Activated T-helper 17 cell treated with anti-CD3 and anti-CD28 coated beads, Interleukin-2, amount 50 U/mL, for 72 hours (primary cell): ENCODE measurements at regions not wholly inside any gene's neighbourhood (a gene's known extent, or its start where the extent isn't known, plus 50 kb on each side); places are given as distances from the start of the nearest gene placed in this dataset.

ENCODE experiments used
- ATAC-seq: fragments of 150-1000 bp; cut with Tn5 transposase; replicated peaks from 2 replicates; pipeline ENCODE4 v1.10.0; 2021; ENCODE audit warnings: mild to moderate bottlenecking, moderate library complexity
- H3K27ac Mint-ChIP-seq: one replicate; pipeline ENCODE4 v1.8.0; 2022; ENCODE audit warnings: mixed read lengths
- H3K27me3 Mint-ChIP-seq: one replicate; pipeline ENCODE4 v1.8.0; 2022; ENCODE audit warnings: mixed read lengths
- H3K36me3 Mint-ChIP-seq: one replicate; pipeline ENCODE4 v1.8.0; 2022; ENCODE audit warnings: low read depth, mild to moderate bottlenecking, mixed read lengths
- H3K4me1 Mint-ChIP-seq: one replicate; pipeline ENCODE4 v1.8.0; 2022; ENCODE audit warnings: mixed read lengths
- H3K4me3 Mint-ChIP-seq: one replicate; pipeline ENCODE4 v1.8.0; 2022; ENCODE audit warnings: mild to moderate bottlenecking, mixed read lengths
- H3K9me3 Mint-ChIP-seq: one replicate; pipeline ENCODE4 v1.8.0; 2022; ENCODE audit warnings: mixed read lengths

GRCh38 chr20:4493386-4493785, 192.9 kb upstream of the PRNP start:
- no peak overlapping the region for H3K27ac Mint-ChIP-seq
- H3K4me3 Mint-ChIP-seq = no peak overlapping the region
- H3K27me3 Mint-ChIP-seq = peaks cover 24% of the 10 kb centered on the region
- ATAC-seq = no peak
- H3K9me3 Mint-ChIP-seq = no peaks in the 10 kb centered on the region
- no peaks in the 10 kb centered on the region for H3K36me3 Mint-ChIP-seq
- no peaks in the 10 kb centered on the region for H3K4me1 Mint-ChIP-seq

GRCh38 chr20:4491643-4492042, 194.6 kb upstream of the PRNP start:
- no peaks in the 10 kb centered on the region for H3K36me3 Mint-ChIP-seq

DNA sequence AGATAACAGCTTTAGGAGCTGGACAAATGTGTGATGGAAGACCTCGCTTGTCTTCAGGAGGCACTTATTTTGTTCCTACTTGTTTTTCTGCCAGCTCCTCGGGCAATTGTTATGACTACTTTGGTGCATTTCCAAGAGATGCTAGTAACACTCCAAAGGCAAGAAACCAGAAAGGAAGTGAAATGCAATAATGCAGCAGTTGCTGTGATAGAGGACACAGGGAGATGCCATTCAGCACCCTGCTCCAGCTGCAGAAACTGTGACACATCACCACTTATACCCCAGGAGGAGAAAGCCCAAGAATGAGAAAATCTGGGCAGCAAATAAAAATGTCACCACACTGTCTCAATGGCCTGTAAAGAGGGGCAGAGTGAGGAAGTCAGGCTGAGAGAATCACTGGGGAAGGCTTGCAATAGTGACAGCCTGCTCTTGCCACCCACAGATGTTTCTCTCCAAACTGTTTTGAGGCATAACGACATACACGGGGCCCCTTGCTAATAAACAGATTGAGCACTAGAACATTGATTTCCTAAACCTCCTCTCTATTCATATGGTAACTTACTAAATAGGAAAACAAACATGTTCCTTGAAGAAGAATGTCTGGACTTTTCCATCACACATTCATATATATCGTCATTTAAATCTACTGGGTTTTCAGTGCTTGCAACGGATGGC, 195.5 kb upstream of the PRNP start:
- Mint-ChIP-seq H3K4me3 (no peak overlapping the region), H3K36me3 (no peaks in the 10 kb centered on the region), H3K27ac (no peak overlapping the region), H3K9me3 (no peaks in the 10 kb centered on the region), H3K4me1 (no peaks in the 10 kb centered on the region), H3K27me3 (peaks cover 31% of the 10 kb centered on the region)
- ATAC-seq = no peak

More at GRCh38 chr20:4491643-4492042, 194.6 kb upstream of the PRNP start:
- Mint-ChIP-seq H3K4me3 (no peak overlapping the region), H3K4me1 (no peaks in the 10 kb centered on the region), H3K27ac (no peak overlapping the region), H3K27me3 (peaks cover 25% of the 10 kb centered on the region), H3K9me3 (no peaks in the 10 kb centered on the region)
- no peak for ATAC-seq

- H3K27ac Mint-ChIP-seq = no peak overlapping the region
- H3K27me3 Mint-ChIP-seq = peaks cover 31% of the 10 kb centered on the region
- H3K9me3 Mint-ChIP-seq = no peaks in the 10 kb centered on the region
- H3K4me1 Mint-ChIP-seq = no peaks in the 10 kb centered on the region
- H3K4me3 Mint-ChIP-seq = no peak overlapping the region
- H3K36me3 Mint-ChIP-seq = no peaks in the 10 kb centered on the region
- ATAC-seq = no peak
These were observed 196.2 kb upstream of the PRNP start for GRCh38 chr20:4490045-4490444.

- no peak overlapping the region for H3K4me3 Mint-ChIP-seq
- no peak overlapping the region for H3K27ac Mint-ChIP-seq
- H3K27me3 Mint-ChIP-seq = peaks cover 28% of the 10 kb centered on the region
- no peaks in the 10 kb centered on the region for H3K4me1 Mint-ChIP-seq
- no peak for ATAC-seq
- H3K36me3 Mint-ChIP-seq = no peaks in the 10 kb centered on the region
- H3K9me3 Mint-ChIP-seq = no peaks in the 10 kb centered on the region
These were observed 197.6 kb upstream of the PRNP start for GRCh38 chr20:4488407-4489339.

- Mint-ChIP-seq H3K9me3 (no peaks in the 10 kb centered on the region), H3K27me3 (peaks cover 25% of the 10 kb centered on the region), H3K4me1 (no peaks in the 10 kb centered on the region), H3K36me3 (no peaks in the 10 kb centered on the region), H3K4me3 (no peak overlapping the region), H3K27ac (no peak overlapping the region)
- no peak for ATAC-seq
These were observed 201.8 kb upstream of the PRNP start for GRCh38 chr20:4484379-4484997.

- H3K27me3 Mint-ChIP-seq = peaks cover 25% of the 10 kb centered on the region
- no peaks in the 10 kb centered on the region for H3K4me1 Mint-ChIP-seq
These were observed 202.3 kb upstream of the PRNP start for GRCh38 chr20:4483961-4484360.

GRCh38 chr20:4483486-4483885, 202.8 kb upstream of the PRNP start:
- no peak overlapping the region for H3K27ac Mint-ChIP-seq
- no peak for ATAC-seq
- peaks cover 25% of the 10 kb centered on the region for H3K27me3 Mint-ChIP-seq
- H3K36me3 Mint-ChIP-seq = no peaks in the 10 kb centered on the region
- no peak overlapping the region for H3K4me3 Mint-ChIP-seq
- no peaks in the 10 kb centered on the region for H3K4me1 Mint-ChIP-seq
- no peaks in the 10 kb centered on the region for H3K9me3 Mint-ChIP-seq

More at GRCh38 chr20:4483961-4484360, 202.3 kb upstream of the PRNP start:
- Mint-ChIP-seq H3K27ac (no peak overlapping the region), H3K9me3 (no peaks in the 10 kb centered on the region), H3K4me3 (no peak overlapping the region), H3K36me3 (no peaks in the 10 kb centered on the region)
- ATAC-seq = no peak

- Mint-ChIP-seq H3K9me3 (no peaks in the 10 kb centered on the region), H3K4me1 (no peaks in the 10 kb centered on the region), H3K36me3 (no peaks in the 10 kb centered on the region), H3K27me3 (peaks cover 24% of the 10 kb centered on the region), H3K4me3 (no peak overlapping the region), H3K27ac (no peak overlapping the region)
- no peak for ATAC-seq
These were observed 206.2 kb upstream of the PRNP start for GRCh38 chr20:4480104-4480503.

GRCh38 chr20:4476903-4477500, 209.3 kb upstream of the PRNP start:
- no peak for ATAC-seq
- H3K4me3 Mint-ChIP-seq = no peak overlapping the region
- peaks cover 35% of the 10 kb centered on the region for H3K27me3 Mint-ChIP-seq
- H3K36me3 Mint-ChIP-seq = no peaks in the 10 kb centered on the region
- H3K4me1 Mint-ChIP-seq = no peaks in the 10 kb centered on the region
- no peaks in the 10 kb centered on the region for H3K9me3 Mint-ChIP-seq
- no peak overlapping the region for H3K27ac Mint-ChIP-seq

DNA sequence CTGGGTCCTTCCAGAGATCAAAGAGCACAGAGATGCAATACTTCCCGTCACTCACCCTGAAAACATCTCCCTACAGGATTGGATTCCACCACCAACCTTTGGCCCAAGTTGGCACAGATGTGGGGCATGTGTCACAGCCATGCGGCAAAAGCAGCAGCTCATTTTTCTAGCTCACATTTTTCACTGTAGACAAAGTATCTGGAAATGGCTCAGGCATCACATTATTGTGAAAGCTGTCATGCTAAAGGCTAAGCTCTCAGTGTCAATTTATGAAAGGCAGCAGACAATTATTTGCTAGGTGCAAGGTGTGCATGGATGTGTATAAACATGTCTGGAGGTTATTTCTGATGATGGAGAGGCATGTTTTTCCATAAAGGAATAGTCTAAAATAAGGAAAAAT, 213.3 kb upstream of the PRNP start:
- Mint-ChIP-seq H3K27me3 (peaks cover 35% of the 10 kb centered on the region), H3K27ac (no peak overlapping the region), H3K9me3 (no peaks in the 10 kb centered on the region), H3K4me3 (no peak overlapping the region), H3K36me3 (no peaks in the 10 kb centered on the region), H3K4me1 (no peaks in the 10 kb centered on the region)
- ATAC-seq = no peak

DNA sequence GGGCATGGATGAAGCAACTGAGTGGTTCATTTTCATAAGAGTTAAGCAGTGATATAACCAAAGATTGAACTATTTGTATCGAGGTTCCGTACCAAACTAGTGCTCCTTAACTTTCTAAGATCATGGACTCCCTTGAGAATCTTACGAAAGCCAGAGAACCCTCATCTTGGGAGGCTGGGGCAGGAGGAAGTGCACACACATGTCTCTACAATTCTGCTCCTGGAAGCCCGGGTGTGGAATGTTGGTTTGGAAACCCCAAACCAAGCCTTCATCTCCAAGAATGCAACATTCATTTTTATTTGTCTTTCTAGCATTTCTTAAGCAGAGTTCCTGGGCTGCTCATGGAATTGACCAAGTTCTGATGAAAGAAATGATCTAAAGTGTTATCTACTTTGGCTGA, 215.0 kb upstream of the PRNP start:
- no peaks in the 10 kb centered on the region for H3K9me3 Mint-ChIP-seq
- H3K27me3 Mint-ChIP-seq = peaks cover 32% of the 10 kb centered on the region
- no peak overlapping the region for H3K4me3 Mint-ChIP-seq
- H3K36me3 Mint-ChIP-seq = no peaks in the 10 kb centered on the region
- no peak overlapping the region for H3K27ac Mint-ChIP-seq
- ATAC-seq = no peak
- no peaks in the 10 kb centered on the region for H3K4me1 Mint-ChIP-seq

- H3K27me3 Mint-ChIP-seq = peaks cover 29% of the 10 kb centered on the region
- no peak overlapping the region for H3K4me3 Mint-ChIP-seq
- H3K4me1 Mint-ChIP-seq = no peaks in the 10 kb centered on the region
- no peaks in the 10 kb centered on the region for H3K36me3 Mint-ChIP-seq
- no peak overlapping the region for H3K27ac Mint-ChIP-seq
- no peak for ATAC-seq
- H3K9me3 Mint-ChIP-seq = no peaks in the 10 kb centered on the region
These were observed 215.9 kb upstream of the PRNP start for GRCh38 chr20:4470375-4470774.

- Mint-ChIP-seq H3K36me3 (no peaks in the 10 kb centered on the region), H3K27ac (no peak overlapping the region), H3K27me3 (peaks cover 29% of the 10 kb centered on the region), H3K4me1 (no peaks in the 10 kb centered on the region), H3K4me3 (no peak overlapping the region), H3K9me3 (no peaks in the 10 kb centered on the region)
- no peak for ATAC-seq
These were observed 216.3 kb upstream of the PRNP start for GRCh38 chr20:4469910-4470309.
